ENCODE measurements at regions not wholly inside any gene's neighbourhood (a gene's known extent, or its start where the extent isn't known, plus 50 kb on each side); places are given as distances from the start of the nearest gene placed in this dataset.
"Not testable (repeated sequence)": the region's sequence is repeated elsewhere in the genome, so short reads cannot be mapped to it uniquely, and the experiment has no call there.

GRCh38 chr15:93382200-93382820 lies 293.3 kb upstream of the RGMA start:
- intact Hi-C loops (cut with micrococcal nuclease) = no loop called here

- intact Hi-C loops (cut with micrococcal nuclease) = no loop called here
These were observed 289.5 kb upstream of the RGMA start for GRCh38 chr15:93378558-93378957.

- intact Hi-C loops (cut with micrococcal nuclease) = no loop called here
These were observed 283.8 kb upstream of the RGMA start for GRCh38 chr15:93372865-93373223.

- intact Hi-C loops (cut with micrococcal nuclease) = no loop called here
These were observed 283.3 kb upstream of the RGMA start for GRCh38 chr15:93372208-93372864.

GRCh38 chr15:93366387-93367100 lies 277.5 kb upstream of the RGMA start:
- intact Hi-C loops (cut with micrococcal nuclease) = no loop called here

GRCh38 chr15:93362821-93363220 lies 273.8 kb upstream of the RGMA start:
- intact Hi-C loops (cut with micrococcal nuclease) = no loop called here

GRCh38 chr15:93362203-93362602 lies 273.2 kb upstream of the RGMA start:
- intact Hi-C loops (cut with micrococcal nuclease) = no loop called here

- intact Hi-C loops (cut with micrococcal nuclease) = no loop called here
These were observed 272.7 kb upstream of the RGMA start for GRCh38 chr15:93361703-93362102.

- intact Hi-C loops (cut with micrococcal nuclease) = no loop called here
These were observed 272.0 kb upstream of the RGMA start for GRCh38 chr15:93360976-93361375.

- intact Hi-C loops (cut with micrococcal nuclease) = no loop called here
These were observed 271.3 kb upstream of the RGMA start for GRCh38 chr15:93360318-93360717.

- intact Hi-C loops (cut with micrococcal nuclease) = no loop called here
These were observed 270.6 kb upstream of the RGMA start for GRCh38 chr15:93359425-93360131.

GRCh38 chr15:93359060-93359408 lies 270.0 kb upstream of the RGMA start:
- intact Hi-C loops (cut with micrococcal nuclease) = no loop called here

GRCh38 chr15:93358166-93359059 lies 269.4 kb upstream of the RGMA start:
- intact Hi-C loops (cut with micrococcal nuclease) = no loop called here

GRCh38 chr15:93348711-93349545 lies 259.9 kb upstream of the RGMA start:
- intact Hi-C loops (cut with micrococcal nuclease) = no loop called here

GRCh38 chr15:93347986-93348385 lies 259.0 kb upstream of the RGMA start:
- intact Hi-C loops (cut with micrococcal nuclease) = no loop called here

- intact Hi-C loops (cut with micrococcal nuclease) = no loop called here
These were observed 257.0 kb upstream of the RGMA start for GRCh38 chr15:93345981-93346380.

GRCh38 chr15:93343402-93343801 lies 254.4 kb upstream of the RGMA start:
- intact Hi-C loops (cut with micrococcal nuclease) = not testable (repeated sequence)

- intact Hi-C loops (cut with micrococcal nuclease) = no loop called here
These were observed 252.2 kb upstream of the RGMA start for GRCh38 chr15:93341164-93341563.

GRCh38 chr15:93340406-93340805 lies 251.4 kb upstream of the RGMA start:
- intact Hi-C loops (cut with micrococcal nuclease) = no loop called here

GRCh38 chr15:93333796-93334195 lies 244.8 kb upstream of the RGMA start:
- intact Hi-C loops (cut with micrococcal nuclease) = no loop called here
